ENCODE measurements at regions not wholly inside any gene's neighbourhood (a gene's known extent, or its start where the extent isn't known, plus 50 kb on each side); places are given as distances from the start of the nearest gene placed in this dataset.

- Histone ChIP-seq H3K9me3 (ENCODE audit: low read depth, low read length) (no peaks in the 10 kb centered on the region), H3K4me3 (no peak overlapping the region), H3K27ac (no peak overlapping the region), H3K36me3 (ENCODE audit: insufficient read depth, low read length) (no peaks in the 10 kb centered on the region), H3K9ac (ENCODE audit: insufficient read length) (no peak overlapping the region)
- DNase-seq (ENCODE audit: low read depth, low spot score) = no peak
- no peak for TF ChIP-seq POLR2AphosphoS5 (IDR thresholded peaks at IDR 0.05; ENCODE audit: borderline replicate concordance, low read depth, low read length)
- no peak for TF ChIP-seq FOXP2 (optimal IDR thresholded peaks at IDR 0.05; ENCODE audit: control extremely low read depth, extremely low read length, insufficient read depth)
- no peak for TF ChIP-seq EZH2 (IDR thresholded peaks at IDR 0.05)
Measured at GRCh38 chr2:82528288-82528687, 1930.8 kb downstream of the SUCLG1 start.

DNA sequence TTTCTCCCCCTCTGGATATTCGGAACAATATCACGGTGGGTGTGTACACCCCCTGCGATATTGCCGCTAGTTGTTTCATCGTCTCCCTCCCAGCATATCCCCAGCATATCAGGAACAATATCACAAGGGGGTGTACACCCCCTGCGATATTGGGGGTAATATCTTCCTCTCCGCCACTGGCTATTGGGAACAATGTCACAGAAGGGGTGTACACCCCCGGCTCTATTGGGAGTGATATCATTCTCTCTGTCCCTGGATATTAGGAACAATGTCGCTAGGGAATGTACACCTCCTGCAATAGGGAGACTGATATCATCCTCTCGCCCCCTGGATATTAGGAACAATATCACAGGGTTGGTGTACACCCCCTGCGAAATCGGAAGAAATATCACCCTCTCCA is 1932.0 kb downstream of the SUCLG1 start:
- H3K4me3 ChIP-seq = no peak overlapping the region
- TF ChIP-seq EZH2 (IDR thresholded peaks at IDR 0.05) = no peak

DNA sequence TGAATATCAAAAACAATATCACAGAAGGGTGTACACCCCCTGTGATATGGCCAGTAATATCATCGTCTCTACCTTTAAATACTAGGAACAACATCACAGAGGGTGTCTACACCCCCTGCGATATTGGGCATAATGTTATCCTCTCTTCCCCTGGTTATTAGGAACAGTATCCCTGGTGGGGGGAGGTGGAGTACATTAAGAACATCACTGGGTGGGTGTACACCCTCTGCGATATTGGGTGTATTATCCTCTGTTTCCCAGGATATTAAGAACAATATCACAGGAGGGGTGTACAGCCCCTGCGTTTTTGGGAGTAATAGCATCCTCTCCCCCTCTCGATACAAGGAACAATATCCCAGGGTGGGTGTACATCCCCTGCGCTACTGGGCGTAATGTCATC is 1932.8 kb downstream of the SUCLG1 start:
- Histone ChIP-seq H3K36me3 (ENCODE audit: insufficient read depth, low read length) (no peaks in the 10 kb centered on the region), H3K9ac (ENCODE audit: insufficient read length) (no peak overlapping the region), H3K4me3 (no peak overlapping the region), H3K27ac (no peak overlapping the region), H3K9me3 (ENCODE audit: low read depth, low read length) (no peaks in the 10 kb centered on the region)
- DNase-seq (ENCODE audit: low read depth, low spot score) = no peak
- TF ChIP-seq EZH2 (IDR thresholded peaks at IDR 0.05) (no peak), POLR2AphosphoS5 (IDR thresholded peaks at IDR 0.05; ENCODE audit: borderline replicate concordance, low read depth, low read length) (no peak), FOXP2 (optimal IDR thresholded peaks at IDR 0.05; ENCODE audit: control extremely low read depth, extremely low read length, insufficient read depth) (no peak)

More for the DNA sequence above, 1932.0 kb downstream of the SUCLG1 start:
- Histone ChIP-seq H3K9ac (ENCODE audit: insufficient read length) (no peak overlapping the region), H3K36me3 (ENCODE audit: insufficient read depth, low read length) (no peaks in the 10 kb centered on the region), H3K9me3 (ENCODE audit: low read depth, low read length) (no peaks in the 10 kb centered on the region), H3K27ac (no peak overlapping the region)
- no peak for DNase-seq (ENCODE audit: low read depth, low spot score)

DNA sequence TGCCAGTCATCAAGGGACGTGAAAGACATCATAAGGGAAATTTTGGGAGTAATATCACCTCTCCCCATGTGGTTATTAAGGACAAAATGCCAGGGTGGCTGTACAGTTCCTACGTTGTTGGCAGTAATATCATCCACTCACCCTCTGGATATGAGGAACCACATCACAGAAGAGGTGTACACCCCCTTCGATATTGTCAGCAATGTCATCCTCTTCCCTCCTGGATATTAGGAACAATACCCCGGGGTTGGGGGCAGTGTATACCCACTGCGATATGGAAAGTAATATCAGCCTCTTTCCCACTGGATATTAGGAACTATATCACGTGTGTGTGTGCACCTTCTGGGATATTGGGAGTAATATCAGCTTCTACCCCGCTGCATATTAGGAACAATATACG is 1933.3 kb downstream of the SUCLG1 start:
- H3K27ac ChIP-seq = no peak overlapping the region
- H3K36me3 ChIP-seq (ENCODE audit: insufficient read depth, low read length) = no peaks in the 10 kb centered on the region
- no peak overlapping the region for H3K9ac ChIP-seq (ENCODE audit: insufficient read length)
- H3K9me3 ChIP-seq (ENCODE audit: low read depth, low read length) = no peaks in the 10 kb centered on the region
- TF ChIP-seq EZH2 (IDR thresholded peaks at IDR 0.05) (no peak), POLR2AphosphoS5 (IDR thresholded peaks at IDR 0.05; ENCODE audit: borderline replicate concordance, low read depth, low read length) (no peak), FOXP2 (optimal IDR thresholded peaks at IDR 0.05; ENCODE audit: control extremely low read depth, extremely low read length, insufficient read depth) (no peak)
- H3K4me3 ChIP-seq = no peak overlapping the region
- DNase-seq (ENCODE audit: low read depth, low spot score) = no peak

DNA sequence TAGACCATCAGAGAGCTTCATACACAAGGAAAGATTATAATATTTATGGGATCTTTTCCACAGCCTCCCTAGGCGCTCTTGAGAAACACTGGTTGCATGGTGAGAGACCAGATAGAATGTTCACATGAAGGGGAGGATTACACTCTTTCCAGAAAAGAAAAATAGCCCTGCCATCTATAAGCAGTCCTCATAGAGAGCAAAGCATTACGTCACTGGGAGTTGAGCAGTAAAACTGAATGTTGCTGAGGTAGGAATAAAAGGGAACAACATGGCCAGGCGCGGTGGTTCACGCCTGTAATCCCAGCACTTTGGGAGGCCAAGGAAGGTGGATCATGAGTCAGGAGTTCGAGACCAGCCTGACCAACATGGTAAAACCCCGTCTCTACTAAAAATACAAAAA is 1934.3 kb downstream of the SUCLG1 start:
- no peak for TF ChIP-seq EZH2 (IDR thresholded peaks at IDR 0.05)
- no peak for TF ChIP-seq FOXP2 (optimal IDR thresholded peaks at IDR 0.05; ENCODE audit: control extremely low read depth, extremely low read length, insufficient read depth)
- no peak for TF ChIP-seq POLR2AphosphoS5 (IDR thresholded peaks at IDR 0.05; ENCODE audit: borderline replicate concordance, low read depth, low read length)
- Histone ChIP-seq H3K27ac (no peak overlapping the region), H3K9me3 (ENCODE audit: low read depth, low read length) (no peaks in the 10 kb centered on the region), H3K9ac (ENCODE audit: insufficient read length) (no peak overlapping the region), H3K4me3 (no peak overlapping the region), H3K36me3 (ENCODE audit: insufficient read depth, low read length) (no peaks in the 10 kb centered on the region)
- DNase-seq (ENCODE audit: low read depth, low spot score) = no peak

DNA sequence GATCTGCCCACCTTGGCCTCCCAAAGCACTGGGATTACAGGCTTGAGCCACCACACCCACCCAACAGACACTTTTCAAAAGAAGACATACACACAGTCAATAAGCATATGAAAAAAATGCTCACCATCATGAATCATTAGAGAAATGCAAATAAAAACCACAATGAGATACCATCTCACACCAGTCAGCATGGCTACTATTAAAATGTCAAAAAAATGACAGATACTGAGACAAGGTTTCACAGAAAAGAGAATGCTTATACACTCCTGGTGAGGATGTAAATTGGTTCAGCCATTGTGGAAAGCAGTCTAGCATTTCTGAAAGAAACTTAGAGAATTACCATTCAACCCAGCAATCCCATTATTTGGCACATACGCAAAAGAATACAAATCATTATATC is 1947.2 kb downstream of the SUCLG1 start:
- Histone ChIP-seq H3K36me3 (ENCODE audit: insufficient read depth, low read length) (no peaks in the 10 kb centered on the region), H3K9ac (ENCODE audit: insufficient read length) (no peak overlapping the region), H3K4me3 (no peak overlapping the region), H3K27ac (no peak overlapping the region), H3K9me3 (ENCODE audit: low read depth, low read length) (no peaks in the 10 kb centered on the region)
- TF ChIP-seq EZH2 (IDR thresholded peaks at IDR 0.05) = no peak
- no peak for DNase-seq (ENCODE audit: low read depth, low spot score)

GRCh38 chr2:82508702-82509101 is 1950.4 kb downstream of the SUCLG1 start:
- no peak for TF ChIP-seq POLR2AphosphoS5 (IDR thresholded peaks at IDR 0.05; ENCODE audit: borderline replicate concordance, low read depth, low read length)
- TF ChIP-seq EZH2 (IDR thresholded peaks at IDR 0.05) = no peak
- no peak for TF ChIP-seq FOXP2 (optimal IDR thresholded peaks at IDR 0.05; ENCODE audit: control extremely low read depth, extremely low read length, insufficient read depth)
- Histone ChIP-seq H3K9ac (ENCODE audit: insufficient read length) (no peak overlapping the region), H3K4me3 (no peak overlapping the region), H3K36me3 (ENCODE audit: insufficient read depth, low read length) (no peaks in the 10 kb centered on the region), H3K27ac (no peak overlapping the region), H3K9me3 (ENCODE audit: low read depth, low read length) (no peaks in the 10 kb centered on the region)
- no peak for DNase-seq (ENCODE audit: low read depth, low spot score)

DNA sequence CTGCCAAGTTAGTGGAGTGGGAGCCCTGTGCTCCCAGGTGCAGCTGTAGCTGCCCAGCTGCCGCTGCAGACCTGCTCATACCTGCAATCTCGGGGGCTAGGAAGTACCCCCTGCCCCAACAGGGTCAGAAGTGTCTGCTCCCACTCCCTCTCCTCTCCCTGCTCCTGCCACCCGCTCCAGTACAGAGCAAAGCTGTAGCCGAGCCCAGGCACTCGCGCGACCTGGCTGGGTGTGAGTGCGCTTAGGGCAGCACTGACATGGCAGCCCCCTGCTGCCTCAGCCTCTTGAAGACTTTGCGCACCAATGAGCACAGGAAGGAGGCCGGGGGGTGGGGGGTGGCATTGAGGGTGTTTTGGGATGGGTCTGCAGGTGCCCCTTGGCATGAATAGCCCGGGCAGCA is 1951.4 kb downstream of the SUCLG1 start:
- TF ChIP-seq FOXP2 (optimal IDR thresholded peaks at IDR 0.05; ENCODE audit: control extremely low read depth, extremely low read length, insufficient read depth) = no peak
- no peak for TF ChIP-seq EZH2 (IDR thresholded peaks at IDR 0.05)
- no peaks in the 10 kb centered on the region for H3K9me3 ChIP-seq (ENCODE audit: low read depth, low read length)
- no peaks in the 10 kb centered on the region for H3K36me3 ChIP-seq (ENCODE audit: insufficient read depth, low read length)
- no peak overlapping the region for H3K4me3 ChIP-seq
- DNase-seq (ENCODE audit: low read depth, low spot score) = no peak
- H3K27ac ChIP-seq = no peak overlapping the region
- no peak overlapping the region for H3K9ac ChIP-seq (ENCODE audit: insufficient read length)

GRCh38 chr2:82501217-82501616 is 1957.9 kb downstream of the SUCLG1 start:
- H3K36me3 ChIP-seq (ENCODE audit: insufficient read depth, low read length) = no peaks in the 10 kb centered on the region
- no peak overlapping the region for H3K4me3 ChIP-seq
- H3K9ac ChIP-seq (ENCODE audit: insufficient read length) = no peak overlapping the region
- DNase-seq (ENCODE audit: low read depth, low spot score) = no peak
- H3K27ac ChIP-seq = no peak overlapping the region
- no peak for TF ChIP-seq FOXP2 (optimal IDR thresholded peaks at IDR 0.05; ENCODE audit: control extremely low read depth, extremely low read length, insufficient read depth)
- no peak for TF ChIP-seq POLR2AphosphoS5 (IDR thresholded peaks at IDR 0.05; ENCODE audit: borderline replicate concordance, low read depth, low read length)
- TF ChIP-seq EZH2 (IDR thresholded peaks at IDR 0.05) = no peak
- no peaks in the 10 kb centered on the region for H3K9me3 ChIP-seq (ENCODE audit: low read depth, low read length)

All from SK-N-MC (cell line).